Transverse colon (tissue), 4 donors: ENCODE measurements at regions not wholly inside any gene's neighbourhood (a gene's known extent, or its start where the extent isn't known, plus 50 kb on each side); places are given as distances from the start of the nearest gene placed in this dataset.

Experiments used
- DNase-seq: peaks from one replicate; pipeline ENCODE4 v3.0.0-alpha.2; 2019
- H3K27ac ChIP-seq, 4 donors: fragments of 200-600 bp; sonication (generic); 2 replicates each; pipeline ENCODE4 v1.5.1; 2016 to 2018; ENCODE audit warnings: inconsistent platforms in 4 of 4
- H3K27me3 ChIP-seq: fragments of 200-600 bp; sonication (generic); 2 replicates; pipeline ENCODE4 v1.5.1; 2017; ENCODE audit warnings: inconsistent platforms
- H3K36me3 ChIP-seq, 4 donors: fragments of 200-600 bp; sonication (generic); 2 replicates each; pipeline ENCODE4 v1.5.1; 2017 to 2019; ENCODE audit warnings: inconsistent platforms in 4 of 4
- H3K4me1 ChIP-seq, 4 donors: fragments of 200-600 bp; sonication (generic); 2 replicates each; pipeline ENCODE4 v1.5.1; 2017 to 2020; ENCODE audit warnings: inconsistent platforms in 4 of 4
- H3K4me3 ChIP-seq, 4 donors: fragments of 200-600 bp; sonication (generic); 1 replicate in 1 of 4; 2 replicates in 3 of 4; pipeline versions ENCODE4 v1.5.1 to v1.6.1; 2017 to 2019; ENCODE audit warnings: inconsistent platforms in 4 of 4
- H3K9me3 ChIP-seq, 2 donors: fragments of 200-600 bp; sonication (generic); 2 replicates each; pipeline ENCODE4 v1.5.1; 2017 to 2019; ENCODE audit warnings: inconsistent platforms in 2 of 2
- CTCF ChIP-seq, 5 experiments: fragments of 200-600 bp in 3 of 5; fragments of 450-650 bp in 2 of 5; sonication (generic) in 3 of 5; IDR thresholded peaks; 1 replicate in 2 of 5; 2 replicates in 3 of 5; pipeline ENCODE4 v1.5.1; 2016 to 2017; ENCODE audit warnings: antibody characterized with exemption in 5 of 5, inconsistent platforms in 3 of 5, mild to moderate bottlenecking in 2 of 5, moderate library complexity in 1 of 5
- EP300 ChIP-seq: sonication (generic); formaldehyde crosslinking; IDR thresholded peaks from one replicate; pipeline ENCODE4 v1.6.1; 2017; ENCODE audit warnings: antibody characterized with exemption, low read depth
- POLR2A ChIP-seq: fragments of 450-650 bp; IDR thresholded peaks from one replicate; pipeline ENCODE4 v1.6.1; 2016; ENCODE audit warnings: antibody characterized with exemption, mild to moderate bottlenecking, moderate library complexity
- POLR2AphosphoS5 ChIP-seq, 3 donors: sonication (generic); formaldehyde crosslinking; IDR thresholded peaks; one replicate each; pipeline ENCODE4 v1.6.1; 2016; ENCODE audit warnings: antibody characterized with exemption in 3 of 3
- WGBS, 2 donors: methylation state at CpG; one replicate each; pipeline ENCODE4 v1.1.5; 2018; ENCODE audit warnings: low coverage in 1 of 2; 5-methylcytosine and 5-hydroxymethylcytosine counted together
- in situ Hi-C, 4 donors: fragments of 200-750 bp; cut with MboI; loops; one replicate each; pipeline versions ENCODE4 v1.15.0 to v1.15.1; 2017; ENCODE audit warnings: low sequenced_read_pairs in 3 of 4, low pct_ligation_motif_present in 1 of 4, low pct_unique_long_range_greater_than_20kb in 1 of 4
- intact Hi-C: fragments of 100-400 bp; cut with DNase I; formaldehyde crosslinking; loops from one replicate; pipeline ENCODE4 v1.15.1; 2023; ENCODE audit warnings: low total_unique reads

- H3K4me3 ChIP-seq: no peak overlapping the region
These were observed 281.1 kb downstream of the MBD2 start for GRCh38 chr18:53943326-53943860.

DNA sequence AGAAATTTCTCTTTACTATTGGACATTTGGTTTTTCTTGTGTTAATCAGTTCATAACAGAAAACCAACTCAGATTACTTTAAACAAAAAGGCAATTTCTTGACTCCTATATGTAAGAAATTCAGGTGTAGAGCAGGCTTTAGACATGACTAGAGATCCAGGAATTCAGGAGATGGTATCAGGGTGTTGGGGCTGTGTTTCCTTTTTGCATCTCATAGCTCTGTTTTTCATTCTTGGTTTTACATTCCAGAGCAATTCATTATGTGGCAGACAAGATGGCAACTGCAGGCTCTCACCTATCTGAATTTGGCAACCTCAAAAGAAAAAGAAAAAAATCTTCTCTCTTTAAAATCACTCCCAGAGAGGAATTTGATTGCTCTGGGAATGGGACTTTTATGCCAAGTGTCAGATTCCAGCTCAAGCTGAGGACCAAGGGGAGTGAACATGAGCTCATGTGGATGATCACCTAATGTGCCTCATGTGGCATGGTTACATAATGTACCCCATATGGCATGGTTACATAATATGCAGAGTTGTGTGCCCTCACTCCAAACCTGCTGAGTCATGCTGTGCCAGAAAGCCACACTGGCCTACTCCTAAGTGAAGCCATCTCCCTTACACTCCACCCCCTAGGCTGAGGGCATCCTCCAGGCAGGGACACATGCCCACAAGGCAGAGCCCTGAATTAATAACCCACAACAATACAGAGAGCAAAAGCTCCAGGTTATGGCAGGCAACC, 282.7 kb downstream of the MBD2 start:
- Histone ChIP-seq H3K4me1 (no peaks in the 10 kb centered on the region), H3K4me3 (no peak overlapping the region), H3K9me3 (no peaks in the 10 kb centered on the region), H3K27ac (no peak overlapping the region), H3K27me3 (no peaks in the 10 kb centered on the region), H3K36me3 (no peaks in the 10 kb centered on the region)
- intact Hi-C loops: no loop called here
- no peak for DNase-seq
- TF ChIP-seq CTCF (IDR thresholded peaks at IDR 0.05) (no peak), EP300 (no peak), POLR2A (no peak), POLR2AphosphoS5 (IDR thresholded peaks at IDR 0.05) (no peak)
- in situ Hi-C loops: no loop called here

More at GRCh38 chr18:53943326-53943860, 281.1 kb downstream of the MBD2 start:
- Histone ChIP-seq H3K9me3 (no peaks in the 10 kb centered on the region), H3K4me1 (no peaks in the 10 kb centered on the region), H3K27me3 (no peaks in the 10 kb centered on the region), H3K36me3 (no peaks in the 10 kb centered on the region), H3K27ac (no peak overlapping the region)
- TF ChIP-seq CTCF (IDR thresholded peaks at IDR 0.05): no peak
- TF ChIP-seq EP300: no peak
- no peak for TF ChIP-seq POLR2A
- TF ChIP-seq POLR2AphosphoS5 (IDR thresholded peaks at IDR 0.05): no peak
- intact Hi-C loops: no loop called here
- 94% methylated on average over 1 of the region's 1 CpG; no CpG with 5 or more reads in 1 of the 2 donors for WGBS, 2 donors
- DNase-seq: no peak
- in situ Hi-C loops: no loop called here

- 67 to 74% methylated on average over 3 of the region's 3 CpGs for WGBS, 2 donors
- H3K9me3 ChIP-seq: no peaks in the 10 kb centered on the region
- H3K27ac ChIP-seq: no peak overlapping the region
- no peaks in the 10 kb centered on the region for H3K4me1 ChIP-seq
- no peak for TF ChIP-seq POLR2AphosphoS5 (IDR thresholded peaks at IDR 0.05)
- H3K4me3 ChIP-seq: no peak overlapping the region
- in situ Hi-C loops (no loop called here), intact Hi-C loops (no loop called here)
- H3K36me3 ChIP-seq: no peaks in the 10 kb centered on the region
- DNase-seq: no peak
- H3K27me3 ChIP-seq: no peaks in the 10 kb centered on the region
These were observed 287.4 kb downstream of the MBD2 start for GRCh38 chr18:53937037-53937436.

DNA sequence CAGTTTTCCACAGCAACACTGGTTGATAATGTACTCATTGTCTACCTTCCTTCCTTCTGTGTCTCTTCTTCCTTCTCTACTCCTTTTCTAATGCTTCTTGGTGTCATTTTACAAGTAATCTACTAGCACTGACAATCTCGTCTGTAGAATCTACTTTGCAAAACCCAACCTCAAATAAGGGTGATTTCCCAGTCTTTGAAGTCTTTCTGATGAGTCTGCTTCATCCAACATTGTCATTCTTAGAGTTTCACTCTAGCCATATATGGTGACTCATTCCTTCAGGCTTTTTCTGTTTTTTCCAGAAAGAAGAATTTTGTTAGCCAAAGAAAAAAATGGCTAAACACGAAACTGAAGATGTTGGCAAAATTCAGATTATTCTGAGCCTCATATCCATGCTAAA, 288.7 kb downstream of the MBD2 start:
- intact Hi-C loops (no loop called here), in situ Hi-C loops (no loop called here)
- WGBS, 2 donors: 56 to 69% methylated on average over 2 of the region's 2 CpGs
- H3K4me1 ChIP-seq: no peaks in the 10 kb centered on the region
- H3K27me3 ChIP-seq: no peaks in the 10 kb centered on the region
- DNase-seq: no peak
- H3K36me3 ChIP-seq: no peaks in the 10 kb centered on the region
- H3K9me3 ChIP-seq: no peaks in the 10 kb centered on the region
- no peak for TF ChIP-seq POLR2A
- no peak for TF ChIP-seq EP300
- no peak for TF ChIP-seq POLR2AphosphoS5 (IDR thresholded peaks at IDR 0.05)
- no peak for TF ChIP-seq CTCF (IDR thresholded peaks at IDR 0.05)
- H3K27ac ChIP-seq: no peak overlapping the region
- no peak overlapping the region for H3K4me3 ChIP-seq

DNA sequence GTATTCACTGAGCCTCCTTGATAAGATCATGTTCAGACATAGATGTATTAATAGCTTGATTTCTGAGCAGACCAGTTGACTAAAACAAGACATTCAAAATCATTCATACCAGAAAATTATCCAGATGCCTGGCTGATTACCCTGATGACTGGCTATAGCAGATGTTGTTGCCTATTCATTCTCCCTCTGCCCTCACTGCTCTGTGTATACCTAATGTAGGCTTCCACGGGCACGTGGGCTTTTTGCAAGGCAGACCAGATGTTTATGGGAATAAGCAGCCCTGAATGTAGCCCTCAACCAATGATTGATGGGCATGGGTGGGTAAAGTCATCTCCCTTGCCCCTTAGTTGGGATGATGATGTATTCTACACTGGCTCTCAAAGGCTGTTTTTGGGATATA, 289.1 kb downstream of the MBD2 start:
- TF ChIP-seq CTCF (IDR thresholded peaks at IDR 0.05) (no peak), EP300 (no peak), POLR2A (no peak), POLR2AphosphoS5 (IDR thresholded peaks at IDR 0.05) (no peak)
- no peak for DNase-seq
- Histone ChIP-seq H3K4me3 (no peak overlapping the region), H3K36me3 (no peaks in the 10 kb centered on the region), H3K27me3 (no peaks in the 10 kb centered on the region), H3K27ac (no peak overlapping the region), H3K4me1 (no peaks in the 10 kb centered on the region), H3K9me3 (no peaks in the 10 kb centered on the region)
- in situ Hi-C loops (no loop called here), intact Hi-C loops (no loop called here)
- 70% methylated on average over 2 of the region's 2 CpGs; no CpG with 5 or more reads in 1 of the 2 donors for WGBS, 2 donors
